Fibroblast of pulmonary artery (primary cell): ENCODE measurements at regions not wholly inside any gene's neighbourhood (a gene's known extent, or its start where the extent isn't known, plus 50 kb on each side); places are given as distances from the start of the nearest gene placed in this dataset.
"Not testable (repeated sequence)": the region's sequence is repeated elsewhere in the genome, so short reads cannot be mapped to it uniquely, and the experiment has no call there.

Experiments
- DNase-seq: peaks from one replicate; pipeline ENCODE4 v3.0.0-alpha.2; 2010; ENCODE audit warnings: low read depth
- H3K4me3 ChIP-seq: replicated peaks from 2 replicates; pipeline ENCODE4 v1.5.1; 2011; ENCODE audit warnings: low read depth, mild to moderate bottlenecking, control low read depth, low read length, moderate library complexity
- TF ChIP-seq, protein P1 (sequence below): IDR thresholded peaks from 2 replicates; pipeline ENCODE4 v1.5.1; 2011; ENCODE audit warnings: mild to moderate bottlenecking, control low read depth, low read length, inconsistent platforms; ENCODE audit errors: missing control alignments

DNA sequence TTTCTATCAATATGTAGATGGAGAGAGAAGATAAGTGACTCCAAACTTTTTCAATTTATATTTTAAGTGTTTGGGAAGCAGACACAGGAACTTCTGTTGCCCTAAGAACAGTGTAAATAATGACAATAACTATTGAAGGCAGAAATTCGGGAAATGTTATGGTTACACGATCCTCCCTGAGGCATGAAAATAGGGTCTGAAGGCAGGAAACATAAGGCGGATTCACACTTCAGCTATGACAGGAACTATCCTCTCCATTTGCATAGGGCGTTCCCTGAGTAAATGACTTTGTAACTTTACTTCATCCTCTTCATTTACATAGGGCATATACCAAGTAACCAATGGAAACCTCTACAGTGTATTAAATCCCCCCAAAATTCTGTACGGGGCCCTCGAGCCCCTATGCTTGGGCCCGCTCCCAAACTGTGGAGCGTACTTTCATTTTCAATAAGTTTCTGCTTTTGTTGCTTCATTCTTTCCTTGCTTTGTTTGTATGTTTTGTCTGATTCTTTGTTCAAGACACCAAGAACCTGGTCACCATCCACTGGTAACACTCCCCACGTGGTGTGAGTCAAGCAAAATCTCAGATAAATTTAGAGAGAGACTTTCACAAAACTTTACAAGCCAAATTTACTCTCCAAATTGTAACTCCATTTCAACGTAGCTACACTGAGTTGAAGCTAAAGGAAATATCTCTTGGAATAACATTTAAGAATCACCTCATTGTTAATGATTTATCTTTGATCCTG, 2504.3 kb downstream of the ARAP2 start:
- no peak overlapping the region for H3K4me3 ChIP-seq
- TF ChIP-seq, protein P1, sequence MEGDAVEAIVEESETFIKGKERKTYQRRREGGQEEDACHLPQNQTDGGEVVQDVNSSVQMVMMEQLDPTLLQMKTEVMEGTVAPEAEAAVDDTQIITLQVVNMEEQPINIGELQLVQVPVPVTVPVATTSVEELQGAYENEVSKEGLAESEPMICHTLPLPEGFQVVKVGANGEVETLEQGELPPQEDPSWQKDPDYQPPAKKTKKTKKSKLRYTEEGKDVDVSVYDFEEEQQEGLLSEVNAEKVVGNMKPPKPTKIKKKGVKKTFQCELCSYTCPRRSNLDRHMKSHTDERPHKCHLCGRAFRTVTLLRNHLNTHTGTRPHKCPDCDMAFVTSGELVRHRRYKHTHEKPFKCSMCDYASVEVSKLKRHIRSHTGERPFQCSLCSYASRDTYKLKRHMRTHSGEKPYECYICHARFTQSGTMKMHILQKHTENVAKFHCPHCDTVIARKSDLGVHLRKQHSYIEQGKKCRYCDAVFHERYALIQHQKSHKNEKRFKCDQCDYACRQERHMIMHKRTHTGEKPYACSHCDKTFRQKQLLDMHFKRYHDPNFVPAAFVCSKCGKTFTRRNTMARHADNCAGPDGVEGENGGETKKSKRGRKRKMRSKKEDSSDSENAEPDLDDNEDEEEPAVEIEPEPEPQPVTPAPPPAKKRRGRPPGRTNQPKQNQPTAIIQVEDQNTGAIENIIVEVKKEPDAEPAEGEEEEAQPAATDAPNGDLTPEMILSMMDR = no peak
- no peak for DNase-seq

DNA sequence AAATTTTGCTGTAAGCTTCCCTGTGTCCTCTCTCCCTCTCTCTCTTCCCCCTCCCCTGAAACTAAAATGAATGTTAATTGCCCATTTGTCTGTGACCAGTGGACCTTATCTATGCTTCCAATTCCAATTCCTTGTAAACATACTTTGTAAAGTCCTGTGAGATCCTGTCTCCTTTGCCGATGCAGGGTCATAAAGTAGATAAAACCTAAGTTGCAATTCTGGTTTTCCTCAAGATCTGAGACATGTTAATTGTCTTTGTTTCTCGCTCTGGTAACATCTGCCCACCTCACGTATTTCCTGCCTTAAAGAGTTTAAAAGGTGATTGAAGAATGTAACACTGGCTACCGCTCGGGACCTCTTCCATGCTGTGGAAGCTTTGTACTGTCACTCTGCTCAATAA, 2503.4 kb downstream of the ARAP2 start:
- DNase-seq, H3K4me3 ChIP-seq: not testable (repeated sequence)

DNA sequence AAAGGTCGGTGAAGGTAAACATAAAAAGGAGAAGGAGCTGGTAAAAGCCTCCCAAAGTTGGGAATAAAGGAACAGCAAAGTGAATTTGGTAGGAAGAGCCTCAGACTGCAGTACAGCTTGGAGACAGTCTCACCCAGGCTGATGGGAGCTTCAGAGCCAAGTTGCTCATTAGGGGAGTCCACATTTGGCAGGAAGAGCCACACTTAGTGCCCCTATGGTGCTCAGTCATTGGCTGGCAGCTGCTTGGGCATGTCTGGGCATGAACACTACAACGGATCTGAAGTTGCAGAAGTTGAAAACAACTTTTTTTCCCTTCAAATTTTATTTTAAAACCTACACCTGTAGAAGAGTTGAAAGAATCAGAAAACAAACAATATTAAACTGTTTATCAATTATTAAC, 2497.3 kb downstream of the ARAP2 start:
- DNase-seq = no peak
- H3K4me3 ChIP-seq = no peak overlapping the region
- TF ChIP-seq, protein P1 = no peak

DNA sequence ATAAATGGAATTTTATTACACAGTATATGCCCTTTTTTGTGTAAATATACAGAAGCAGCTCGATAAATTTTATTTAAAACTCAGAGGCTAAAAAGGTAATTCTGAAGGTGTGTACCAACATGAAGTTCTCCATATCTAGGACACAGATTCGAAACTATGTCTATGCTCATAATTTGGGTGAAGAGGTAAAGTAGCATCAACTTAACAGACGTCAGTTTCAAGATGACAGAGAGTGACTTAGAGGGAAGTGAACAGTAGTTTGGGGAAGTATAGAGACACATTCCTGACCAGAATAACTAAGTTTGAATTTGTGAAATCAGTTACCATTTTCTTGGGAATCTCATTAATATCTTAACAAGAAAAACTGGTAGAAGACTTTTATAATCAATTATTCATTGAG, 2493.3 kb downstream of the ARAP2 start:
- TF ChIP-seq, protein P1 = no peak
- DNase-seq = no peak
- H3K4me3 ChIP-seq = no peak overlapping the region

DNA sequence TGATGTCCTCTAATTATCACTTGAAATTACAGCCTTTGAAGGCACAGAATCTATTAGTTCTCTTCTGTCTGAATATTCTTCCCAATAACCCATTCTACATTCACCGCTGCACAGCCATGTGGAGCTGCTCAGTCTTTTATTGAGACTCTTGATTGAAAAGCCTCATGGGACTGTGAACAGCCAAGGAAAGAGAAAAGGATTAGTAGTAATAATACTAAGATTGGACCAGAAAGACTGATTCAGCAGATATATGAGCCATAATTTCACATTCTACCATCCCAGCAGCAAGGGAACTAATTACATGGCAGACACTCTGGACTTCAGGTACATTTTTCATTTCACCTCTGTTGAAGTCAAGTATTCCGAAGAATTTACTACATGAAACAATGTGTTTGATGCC, 2471.7 kb downstream of the ARAP2 start:
- no peak for DNase-seq
- TF ChIP-seq, protein P1 = no peak
- H3K4me3 ChIP-seq = no peak overlapping the region

DNA sequence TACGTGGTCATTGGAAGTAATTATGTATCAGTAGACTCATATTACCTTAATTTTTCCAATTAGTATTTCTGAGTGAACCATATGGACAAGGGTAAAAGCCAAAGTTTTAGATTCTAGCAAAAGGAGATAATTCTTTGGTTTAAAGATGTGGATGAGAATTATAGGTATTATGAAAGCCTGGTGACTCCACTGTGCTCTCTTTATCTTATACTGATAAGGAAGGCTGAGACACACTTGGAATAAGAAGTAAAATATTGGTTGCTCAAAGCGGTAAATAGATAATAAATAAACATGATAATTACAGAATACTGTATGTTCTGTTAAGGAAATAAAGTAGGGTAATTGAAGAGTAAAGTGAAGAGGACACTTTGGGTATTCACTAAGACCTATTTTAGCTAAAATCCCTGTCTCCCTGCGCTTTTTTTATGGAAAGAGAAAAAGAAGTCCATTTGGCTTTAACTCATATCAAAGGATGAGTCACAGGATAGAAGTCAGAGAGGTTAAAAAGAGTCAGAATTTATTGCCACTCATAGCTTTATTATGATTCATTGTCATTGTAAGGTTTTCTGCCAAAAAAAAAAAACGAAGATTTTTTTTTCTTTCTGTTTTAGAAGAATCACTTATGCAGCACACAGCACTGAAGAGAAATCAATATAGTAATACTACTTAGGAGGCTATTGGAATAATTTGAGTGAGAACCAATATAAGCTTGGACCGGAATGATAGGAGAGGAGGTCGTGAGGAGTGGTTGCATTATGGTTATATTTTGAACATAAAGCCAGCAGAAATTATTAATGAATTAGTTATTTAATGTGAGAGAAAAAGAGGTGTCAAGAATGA, 2463.1 kb downstream of the ARAP2 start:
- no peak overlapping the region for H3K4me3 ChIP-seq
- TF ChIP-seq, protein P1 = no peak
- peak; percentile 54 for DNase-seq

DNA sequence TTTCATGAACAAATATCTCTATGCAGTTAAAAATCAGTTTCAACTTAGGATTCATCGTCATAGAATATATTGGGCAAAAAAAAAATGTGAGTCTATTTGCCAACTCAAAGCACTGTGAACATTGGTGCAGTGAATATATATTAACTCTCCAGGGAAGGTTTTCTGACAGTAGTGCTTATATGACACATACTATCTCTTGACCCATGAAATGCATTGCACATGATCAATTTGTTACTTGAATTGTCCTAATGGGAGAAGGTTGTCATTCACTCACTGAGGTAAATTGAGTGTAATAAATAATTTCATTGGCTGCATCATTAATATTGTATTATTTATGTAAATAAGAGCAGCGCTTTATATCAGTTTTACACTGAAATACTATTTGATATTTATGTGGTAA, 2458.5 kb downstream of the ARAP2 start:
- H3K4me3 ChIP-seq = no peak overlapping the region
- TF ChIP-seq, protein P1 = no peak
- DNase-seq = no peak
